ENCODE measurements at regions not wholly inside any gene's neighbourhood (a gene's known extent, or its start where the extent isn't known, plus 50 kb on each side); places are given as distances from the start of the nearest gene placed in this dataset.
"Not testable (repeated sequence)": the region's sequence is repeated elsewhere in the genome, so short reads cannot be mapped to it uniquely, and the experiment has no call there.

GRCh38 chr19:37312531-37313334 lies 58.2 kb upstream of the ZNF527 start:
- peak; percentile 81 for FAIRE-seq
- not testable (repeated sequence) for H2BK15ac ChIP-seq (ENCODE audit: low read length); H3K56ac ChIP-seq (replicated peaks; ENCODE audit: insufficient read length, low read depth, low read length); H4K5ac ChIP-seq (ENCODE audit: insufficient read length, low read depth, low read length); H2BK20ac ChIP-seq (ENCODE audit: low read length); H3K18ac ChIP-seq (ENCODE audit: extremely low read depth, low read length); H3K4me1 ChIP-seq (replicated peaks in 1 of 4; ENCODE audit: control insufficient read depth in 3 of 4, insufficient read depth in 4 of 4, low read length in 3 of 4); H2BK5ac ChIP-seq (ENCODE audit: low read depth, low read length); H3K27me3 ChIP-seq (replicated peaks in 1 of 4; ENCODE audit: control insufficient read depth in 3 of 4, extremely low read depth in 1 of 4, insufficient read depth in 3 of 4, low read length in 3 of 4); H3K4ac ChIP-seq (replicated peaks; ENCODE audit: insufficient read length, low read depth, low read length); H3K27ac ChIP-seq (ENCODE audit: low read depth, low read length); H4K20me1 ChIP-seq (replicated peaks in 1 of 2; ENCODE audit: control insufficient read depth in 1 of 2, insufficient read depth in 2 of 2, low read length in 2 of 2); DNase-seq (ENCODE audit: low read depth in 1 of 2, low spot score in 2 of 2); H4K91ac ChIP-seq (replicated peaks; ENCODE audit: insufficient read length, low read length); H3K14ac ChIP-seq (ENCODE audit: insufficient read length); H3K23me2 ChIP-seq (ENCODE audit: low read depth, low read length); H4K8ac ChIP-seq (ENCODE audit: extremely low read depth, insufficient read depth, low read length); H3K9me3 ChIP-seq (ENCODE audit: insufficient read depth in 2 of 2, low read depth in 1 of 2, low read length in 1 of 2); H2BK12ac ChIP-seq (ENCODE audit: low read depth, low read length); H3K79me2 ChIP-seq (ENCODE audit: control insufficient read depth in 1 of 2, insufficient read depth in 2 of 2, low read length in 2 of 2); H2AK5ac ChIP-seq (ENCODE audit: low read depth, low read length); H3K36me3 ChIP-seq (ENCODE audit: control insufficient read depth in 2 of 4, insufficient read depth in 4 of 4, low read length in 3 of 4); H2BK120ac ChIP-seq (replicated peaks; ENCODE audit: low read depth, low read length); H3K79me1 ChIP-seq (ENCODE audit: low read depth, low read length); H3K23ac ChIP-seq (ENCODE audit: insufficient read length)
- Histone ChIP-seq H3K9ac (replicated peaks in 1 of 4; ENCODE audit: extremely low read depth in 1 of 4, low read depth in 3 of 4, low read length in 3 of 4) (peak overlapping the region in 1 of 4 experiments; percentile 32; a peak in 1 of 7 replicates), H3K4me2 (ENCODE audit: insufficient read depth in 1 of 2, low read depth in 2 of 2, low read length in 2 of 2) (peak overlapping the region; percentile 65 to 80), H3K4me3 (ENCODE audit: extremely low read depth in 1 of 4, insufficient read depth in 2 of 4, low read depth in 3 of 4, low read length in 4 of 4) (peak overlapping the region; percentile 32 to 56 (median 36); a peak in 6 of 8 replicates), H2AFZ (ENCODE audit: low read length) (peak overlapping the region; percentile 96)
- peak; percentile 44 for TF ChIP-seq KDM4A (IDR thresholded peaks at IDR 0.05; ENCODE audit: low read depth, low read length, severe bottlenecking)
- 9% methylated on average over 30 of the region's 37 CpGs; no CpG with 5 or more reads in 1 of the 2 experiments for WGBS, 2 experiments (ENCODE audit: extremely low coverage in 1 of 2, insufficient coverage in 1 of 2, insufficient read length in 1 of 2, insufficient replicate concordance in 2 of 2, low coverage in 1 of 2, low lambda C conversion rate in 2 of 2, missing lambda C conversion rate in 1 of 2)
- CTCF ChIA-PET (ENCODE audit: partially characterized antibody): interaction anchor here (1.2 kb wide), 1 partner anchor 21 kb away, joined by 3 read pairs; a partner anchor contains a TSS
- POLR2A ChIA-PET (ENCODE audit: partially characterized antibody): interaction anchor here (0.6 to 1.7 kb wide), 2 partner anchors 86 to 194 kb away, joined by 3 to 6 read pairs; partner anchors contain the start of gene ZNF793
